Ovary (tissue), 7 donors: ENCODE measurements at regions not wholly inside any gene's neighbourhood (a gene's known extent, or its start where the extent isn't known, plus 50 kb on each side); places are given as distances from the start of the nearest gene placed in this dataset.

ENCODE experiments used
- DNase-seq, 5 donors: peaks; one replicate each; pipeline ENCODE4 v3.0.0-alpha.2; 2019 to 2020
- H3K27ac ChIP-seq, 2 donors: fragments of 200-600 bp; one replicate each; pipeline versions ENCODE4 v1.5.1 to v1.8.0; 2019 to 2022
- H3K27me3 ChIP-seq: fragments of 200-600 bp; one replicate; pipeline ENCODE4 v1.8.0; 2022
- H3K36me3 ChIP-seq: fragments of 200-600 bp; sonication (generic); one replicate; pipeline ENCODE4 v1.5.1; 2019
- H3K4me1 ChIP-seq: one replicate; pipeline ENCODE4 v1.8.1; 2013; ENCODE audit warnings: mild to moderate bottlenecking, moderate library complexity; ENCODE audit not compliant: insufficient read depth
- H3K4me3 ChIP-seq: fragments of 200-600 bp; sonication (generic); one replicate; pipeline ENCODE4 v1.5.1; 2017
- H3K9me3 ChIP-seq, 2 donors: fragments of 200-600 bp in 1 of 2; sonication (generic) in 1 of 2; one replicate each; pipeline versions ENCODE4 v1.5.1 to v1.8.1; 2013 to 2019; ENCODE audit warnings: mild to moderate bottlenecking in 1 of 2, moderate library complexity in 1 of 2
- EP300 ChIP-seq: sonication (generic); formaldehyde crosslinking; IDR thresholded peaks from one replicate; pipeline ENCODE4 v1.6.1; 2017; ENCODE audit warnings: antibody characterized with exemption
- POLR2A ChIP-seq: fragments of 450-650 bp; IDR thresholded peaks from one replicate; pipeline ENCODE4 v1.6.1; 2017; ENCODE audit warnings: antibody characterized with exemption, mild to moderate bottlenecking, moderate library complexity
- WGBS, 3 donors: extraction: QIAGEN DNeasy Blood & Tissue Kit in 1 of 3; methylation state at CpG; one replicate each; pipeline versions ENCODE4 v1.1.5 to v1.1.7; 2013 to 2017; 5-methylcytosine and 5-hydroxymethylcytosine counted together
- intact Hi-C, 4 donors: fragments of 100-400 bp; cut with DNase I; formaldehyde crosslinking; loops; one replicate each; pipeline versions ENCODE4 v1.11.0 to v1.15.1; 2022 to 2023
- TF ChIP-seq, protein P1 (sequence below), 3 donors: fragments of 450-650 bp in 2 of 3; fragments of 200-600 bp in 1 of 3; IDR thresholded peaks; one replicate each; pipeline versions ENCODE4 v1.5.1 to v1.8.0; 2016 to 2022; ENCODE audit warnings: antibody characterized with exemption in 3 of 3, mild to moderate bottlenecking in 1 of 3
- donor health status: DM: no; HTN: no; CAD: no; lungs with moderate emphysema.
- donor health status: DM: no; HTN: no; CAD: no.
- donor health status: Bipolar disorder and iron deficiency.
- donor health status: DM: no; HTN: no; CAD: no.
- donor health status: DM: yes; HTN: yes; CAD: no.

DNA sequence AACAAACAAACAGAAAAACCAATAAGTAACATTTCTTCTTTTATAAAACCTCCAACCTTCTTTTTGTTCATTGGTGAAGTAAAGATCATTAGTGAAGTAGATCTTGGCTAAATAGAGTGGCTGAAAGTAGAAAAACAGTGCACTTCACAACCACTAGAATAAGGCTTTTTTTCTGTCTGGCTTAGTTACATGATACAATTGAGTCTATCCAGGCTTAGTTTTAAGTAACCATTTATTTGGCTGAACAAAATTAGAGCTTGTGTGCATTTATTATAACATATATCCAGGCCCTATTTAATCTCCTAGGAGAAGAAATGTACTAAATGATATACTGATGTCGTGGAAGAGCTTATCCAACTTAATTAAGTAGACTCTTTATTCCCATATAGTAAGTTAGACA lies 65.8 kb upstream of the STK38L start:
- no peaks in the 10 kb centered on the region for H3K4me1 ChIP-seq
- H3K36me3 ChIP-seq: no peaks in the 10 kb centered on the region
- no peaks in the 10 kb centered on the region for H3K9me3 ChIP-seq
- no peaks in the 10 kb centered on the region for H3K27me3 ChIP-seq
- H3K4me3 ChIP-seq: no peak overlapping the region
- no peak for TF ChIP-seq POLR2A
- TF ChIP-seq EP300: no peak
- no peak for DNase-seq
- no peak overlapping the region for H3K27ac ChIP-seq
- WGBS, 3 donors: 87 to 98% (median 90%) methylated on average over 1 of the region's 1 CpG
- intact Hi-C loops: no loop called here

GRCh38 chr12:27178723-27179399 lies 65.2 kb upstream of the STK38L start:
- Histone ChIP-seq H3K4me3 (no peak overlapping the region), H3K27ac (no peak overlapping the region), H3K27me3 (no peaks in the 10 kb centered on the region), H3K36me3 (no peaks in the 10 kb centered on the region), H3K9me3 (no peaks in the 10 kb centered on the region), H3K4me1 (no peaks in the 10 kb centered on the region)
- intact Hi-C loops: no loop called here
- TF ChIP-seq POLR2A: no peak
- TF ChIP-seq, protein P1, sequence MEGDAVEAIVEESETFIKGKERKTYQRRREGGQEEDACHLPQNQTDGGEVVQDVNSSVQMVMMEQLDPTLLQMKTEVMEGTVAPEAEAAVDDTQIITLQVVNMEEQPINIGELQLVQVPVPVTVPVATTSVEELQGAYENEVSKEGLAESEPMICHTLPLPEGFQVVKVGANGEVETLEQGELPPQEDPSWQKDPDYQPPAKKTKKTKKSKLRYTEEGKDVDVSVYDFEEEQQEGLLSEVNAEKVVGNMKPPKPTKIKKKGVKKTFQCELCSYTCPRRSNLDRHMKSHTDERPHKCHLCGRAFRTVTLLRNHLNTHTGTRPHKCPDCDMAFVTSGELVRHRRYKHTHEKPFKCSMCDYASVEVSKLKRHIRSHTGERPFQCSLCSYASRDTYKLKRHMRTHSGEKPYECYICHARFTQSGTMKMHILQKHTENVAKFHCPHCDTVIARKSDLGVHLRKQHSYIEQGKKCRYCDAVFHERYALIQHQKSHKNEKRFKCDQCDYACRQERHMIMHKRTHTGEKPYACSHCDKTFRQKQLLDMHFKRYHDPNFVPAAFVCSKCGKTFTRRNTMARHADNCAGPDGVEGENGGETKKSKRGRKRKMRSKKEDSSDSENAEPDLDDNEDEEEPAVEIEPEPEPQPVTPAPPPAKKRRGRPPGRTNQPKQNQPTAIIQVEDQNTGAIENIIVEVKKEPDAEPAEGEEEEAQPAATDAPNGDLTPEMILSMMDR (IDR thresholded peaks at IDR 0.05): no peak
- no peak for TF ChIP-seq EP300
- DNase-seq: no peak
- 73 to 81% (median 79%) methylated on average over 2 of the region's 2 CpGs for WGBS, 3 donors

DNA sequence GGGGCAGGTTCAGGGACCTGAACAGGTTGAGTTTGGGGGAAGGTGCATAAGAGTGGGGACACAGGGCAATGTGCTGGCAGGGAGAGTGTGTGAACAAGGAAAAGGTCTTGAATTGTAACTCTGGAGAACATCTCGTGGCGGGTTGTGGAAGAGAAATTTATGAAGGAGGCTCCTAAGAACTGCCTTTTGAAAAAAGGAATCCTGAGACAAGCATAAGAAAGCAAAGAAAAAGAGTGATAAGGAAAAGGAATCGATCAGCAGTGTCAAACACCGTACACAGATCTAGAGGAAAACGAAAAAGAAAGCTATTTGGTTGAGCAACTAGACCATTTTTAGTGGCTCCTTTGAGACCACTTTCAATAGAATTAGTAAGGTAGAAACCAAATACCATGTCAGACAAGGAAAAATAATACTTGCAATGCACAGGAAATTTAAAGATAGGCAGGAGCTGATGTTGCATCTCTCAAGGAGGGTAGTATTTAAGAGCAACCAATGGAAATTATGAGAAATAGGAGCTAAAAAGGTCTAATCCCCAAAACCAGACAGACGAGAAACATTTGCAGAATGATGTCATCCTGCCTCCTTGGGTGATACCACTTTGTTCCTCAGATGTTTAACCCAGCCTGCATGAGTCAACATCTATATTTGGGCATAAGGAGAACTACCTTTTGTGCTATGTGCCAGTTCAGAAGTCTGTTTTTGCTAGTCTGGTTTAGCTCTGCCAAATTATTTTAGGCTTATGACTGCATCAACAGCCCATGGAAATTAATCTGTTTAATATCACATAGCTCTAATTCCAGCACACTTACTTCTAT lies 64.5 kb upstream of the STK38L start:
- H3K36me3 ChIP-seq: no peaks in the 10 kb centered on the region
- WGBS, 3 donors: 67 to 72% (median 68%) methylated on average over 6 of the region's 6 CpGs
- intact Hi-C loops: loop anchor here in 1 of 4 donors (10.0 kb wide), 1 partner anchor 115 kb away; no protein-coding TSS in a partner anchor
- no peak overlapping the region for H3K4me3 ChIP-seq
- H3K4me1 ChIP-seq: no peaks in the 10 kb centered on the region
- TF ChIP-seq POLR2A (no peak), EP300 (no peak)
- TF ChIP-seq, protein P1 (IDR thresholded peaks at IDR 0.05): no peak
- no peaks in the 10 kb centered on the region for H3K27me3 ChIP-seq
- DNase-seq: no peak
- H3K27ac ChIP-seq: no peak overlapping the region
- no peaks in the 10 kb centered on the region for H3K9me3 ChIP-seq

DNA sequence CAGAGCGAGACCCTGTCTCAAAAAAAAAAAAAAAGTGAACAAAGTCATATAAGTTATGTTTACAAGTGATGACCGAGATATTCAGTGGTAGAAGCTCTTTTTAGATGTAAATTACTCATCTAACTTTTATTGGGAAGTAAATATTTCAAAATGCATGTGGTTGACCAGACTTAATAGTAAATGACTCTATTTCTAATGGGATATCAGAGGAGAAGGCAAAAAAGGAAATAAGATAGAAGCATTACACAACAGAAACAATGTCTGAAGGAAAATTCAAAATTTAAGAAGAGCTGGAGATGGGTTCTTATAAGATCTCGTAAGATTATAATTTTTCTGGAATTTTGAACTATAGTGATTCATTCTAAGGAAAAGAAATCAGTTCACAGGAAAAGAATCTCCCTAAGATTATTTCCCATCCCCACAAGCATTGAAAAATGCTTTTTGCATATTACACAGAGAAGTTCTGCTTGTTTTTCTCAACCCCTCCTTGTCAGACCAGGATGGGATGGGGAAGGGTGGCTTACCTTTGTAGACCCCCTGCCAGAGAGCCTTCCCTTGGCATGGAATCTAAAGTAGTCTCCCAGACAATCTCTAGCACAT lies 63.1 kb upstream of the STK38L start:
- TF ChIP-seq, protein P1 (IDR thresholded peaks at IDR 0.05): no peak
- TF ChIP-seq EP300: no peak
- TF ChIP-seq POLR2A: no peak
- Histone ChIP-seq H3K27ac (no peak overlapping the region), H3K4me1 (no peaks in the 10 kb centered on the region), H3K36me3 (no peaks in the 10 kb centered on the region), H3K27me3 (no peaks in the 10 kb centered on the region), H3K9me3 (no peaks in the 10 kb centered on the region), H3K4me3 (no peak overlapping the region)
- intact Hi-C loops: loop anchor here in 1 of 4 donors (10.0 kb wide), 1 partner anchor 114 kb away; no protein-coding TSS in a partner anchor
- DNase-seq: no peak
- WGBS, 3 donors: 78 to 91% (median 81%) methylated on average over 3 of the region's 3 CpGs
